GM12873 (cell line): ENCODE measurements at regions not wholly inside any gene's neighbourhood (a gene's known extent, or its start where the extent isn't known, plus 50 kb on each side); places are given as distances from the start of the nearest gene placed in this dataset.

Experiments
- TF ChIP-seq, protein P1 (sequence below): IDR thresholded peaks from 2 replicates; pipeline ENCODE4 v1.5.1; 2012; ENCODE audit warnings: low read depth, mild to moderate bottlenecking, moderate library complexity, low read length, control low read depth; ENCODE audit not compliant: insufficient read depth; ENCODE audit errors: missing control alignments

DNA sequence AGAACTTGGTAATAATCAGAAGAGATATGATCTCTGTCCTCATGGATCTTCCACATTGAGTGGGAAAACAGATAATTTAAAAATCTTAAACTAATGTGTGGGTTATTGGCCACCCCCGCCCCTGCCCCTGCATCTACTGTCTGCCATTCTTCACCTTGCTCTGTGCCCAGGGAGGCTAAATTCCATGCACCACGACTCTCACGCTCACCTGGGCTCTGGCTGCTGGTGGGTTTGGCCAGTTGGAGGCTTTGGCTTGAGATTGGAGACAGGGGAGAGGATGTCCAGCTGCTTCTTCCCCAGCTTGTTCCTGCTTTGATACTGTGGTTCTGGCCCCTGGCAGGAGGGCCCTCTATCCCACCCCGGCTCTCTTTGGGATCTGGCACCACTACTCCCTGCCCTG, 127.9 kb downstream of the IRX5 start:
- TF ChIP-seq, protein P1, sequence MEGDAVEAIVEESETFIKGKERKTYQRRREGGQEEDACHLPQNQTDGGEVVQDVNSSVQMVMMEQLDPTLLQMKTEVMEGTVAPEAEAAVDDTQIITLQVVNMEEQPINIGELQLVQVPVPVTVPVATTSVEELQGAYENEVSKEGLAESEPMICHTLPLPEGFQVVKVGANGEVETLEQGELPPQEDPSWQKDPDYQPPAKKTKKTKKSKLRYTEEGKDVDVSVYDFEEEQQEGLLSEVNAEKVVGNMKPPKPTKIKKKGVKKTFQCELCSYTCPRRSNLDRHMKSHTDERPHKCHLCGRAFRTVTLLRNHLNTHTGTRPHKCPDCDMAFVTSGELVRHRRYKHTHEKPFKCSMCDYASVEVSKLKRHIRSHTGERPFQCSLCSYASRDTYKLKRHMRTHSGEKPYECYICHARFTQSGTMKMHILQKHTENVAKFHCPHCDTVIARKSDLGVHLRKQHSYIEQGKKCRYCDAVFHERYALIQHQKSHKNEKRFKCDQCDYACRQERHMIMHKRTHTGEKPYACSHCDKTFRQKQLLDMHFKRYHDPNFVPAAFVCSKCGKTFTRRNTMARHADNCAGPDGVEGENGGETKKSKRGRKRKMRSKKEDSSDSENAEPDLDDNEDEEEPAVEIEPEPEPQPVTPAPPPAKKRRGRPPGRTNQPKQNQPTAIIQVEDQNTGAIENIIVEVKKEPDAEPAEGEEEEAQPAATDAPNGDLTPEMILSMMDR: no peak

DNA sequence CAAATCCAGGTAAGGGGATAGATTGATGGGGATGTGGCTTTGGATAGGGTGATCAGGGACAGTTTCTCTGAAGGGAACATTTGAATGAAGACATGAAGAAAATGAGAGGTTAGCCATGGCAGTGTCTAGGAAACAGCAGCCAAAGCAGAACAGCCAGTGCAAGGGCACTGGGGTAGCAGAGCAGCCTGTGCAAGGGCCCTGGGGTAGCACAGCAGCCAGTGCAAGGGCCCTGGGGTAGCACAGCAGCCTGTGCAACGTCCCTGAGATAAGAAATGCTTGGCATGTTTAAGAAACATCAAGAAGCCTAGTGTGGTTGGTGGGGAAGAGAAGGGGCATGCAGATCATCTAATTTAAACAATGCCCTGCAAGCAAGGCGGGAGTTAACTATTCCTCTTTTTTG, 128.5 kb downstream of the IRX5 start:
- TF ChIP-seq, protein P1: no peak

DNA sequence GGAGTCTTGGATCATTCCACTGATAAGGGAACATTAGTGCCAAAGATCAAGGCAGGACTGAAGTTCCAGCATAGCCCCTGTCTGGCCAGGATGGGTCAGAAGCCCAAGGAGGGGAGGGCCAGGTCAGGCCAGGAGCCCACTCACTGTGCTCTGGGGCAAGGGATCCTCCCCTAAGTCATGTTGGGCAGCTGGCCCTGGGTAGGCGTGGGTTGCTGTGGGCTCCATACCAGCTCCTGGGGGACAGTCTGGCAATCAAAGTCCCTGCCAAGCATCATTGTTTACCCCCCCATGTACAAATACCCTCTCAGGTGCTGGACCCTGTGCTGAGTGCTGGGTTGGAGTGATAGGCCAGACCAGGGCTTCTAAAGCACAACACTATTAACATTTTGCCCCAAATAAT, 130.5 kb downstream of the IRX5 start:
- TF ChIP-seq, protein P1: no peak

GRCh38 chr16:55062442-55062841, 131.8 kb downstream of the IRX5 start:
- TF ChIP-seq, protein P1: no peak

DNA sequence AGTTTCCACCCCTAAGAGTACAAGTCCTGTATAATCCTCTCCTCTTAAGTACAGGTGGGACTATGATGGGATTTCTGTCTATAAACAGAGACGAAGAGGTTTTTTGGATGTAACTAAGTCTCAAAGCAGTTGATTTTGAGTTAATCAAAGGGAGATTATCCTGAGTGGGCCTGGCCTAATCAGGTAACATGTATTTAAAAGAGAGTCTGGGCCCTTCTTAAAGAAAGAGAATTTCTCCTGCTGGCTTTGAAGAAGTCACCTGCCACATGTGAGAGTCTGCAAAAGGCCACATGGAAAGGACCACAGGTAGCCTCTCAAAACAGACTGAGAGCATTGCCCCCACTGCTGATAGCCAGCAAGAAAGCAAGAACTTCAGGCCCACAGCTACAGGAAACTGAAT, 142.3 kb downstream of the IRX5 start:
- TF ChIP-seq, protein P1: no peak

DNA sequence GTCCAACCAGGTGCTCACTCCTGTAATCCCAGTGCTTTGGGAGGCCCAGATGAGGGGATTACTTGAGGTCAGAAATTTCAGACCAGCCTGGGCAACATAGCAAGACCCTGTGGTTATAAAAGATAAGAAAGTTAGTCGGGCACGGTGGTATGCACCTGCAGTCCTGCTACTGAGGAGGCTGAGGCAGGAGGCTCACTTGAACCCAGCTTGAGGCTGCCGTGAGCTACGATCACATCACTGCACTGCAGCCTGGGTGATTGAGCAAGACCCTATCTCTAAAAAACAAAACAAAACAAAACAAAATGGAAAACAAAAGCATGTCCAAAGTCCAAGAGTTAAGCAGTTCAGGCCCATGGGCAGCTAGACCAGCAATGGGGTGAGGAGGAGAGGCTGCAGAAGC, 143.2 kb downstream of the IRX5 start:
- TF ChIP-seq, protein P1: no peak

DNA sequence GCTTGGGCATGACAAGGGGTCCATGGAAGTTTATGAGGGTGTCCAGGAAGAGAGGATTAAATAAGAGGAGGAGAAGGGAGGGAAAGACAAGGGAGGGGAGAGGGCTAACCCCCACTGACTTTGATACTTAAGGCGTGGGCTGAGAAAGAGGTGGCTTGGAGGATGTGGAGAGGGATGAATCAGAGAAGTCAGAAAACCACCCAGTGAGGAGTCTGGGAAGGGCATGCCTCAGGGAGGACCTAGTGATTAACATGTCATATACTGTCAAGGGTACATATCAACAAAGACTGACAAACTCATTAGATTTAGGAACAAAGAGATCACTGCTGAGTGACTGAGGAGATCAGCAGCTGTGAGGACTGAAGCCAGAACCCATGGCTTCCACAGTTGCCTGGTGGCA, 145.4 kb downstream of the IRX5 start:
- TF ChIP-seq, protein P1: no peak
